Bronchial epithelial cell (primary cell): ENCODE measurements at regions not wholly inside any gene's neighbourhood (a gene's known extent, or its start where the extent isn't known, plus 50 kb on each side); places are given as distances from the start of the nearest gene placed in this dataset.

Source experiments
- DNase-seq: peaks from one replicate; pipeline ENCODE4 v3.0.0-alpha.2; 2010; ENCODE audit warnings: low read depth
- FAIRE-seq: peaks from 2 replicates; lab custom pipeline; 2011; peaks lifted over from hg19 to GRCh38; lab: Jason Lieb, UNC
- H3K27me3 ChIP-seq: 2 replicates; pipeline ENCODE4 v1.5.1; 2011; ENCODE audit warnings: low read length; ENCODE audit not compliant: control insufficient read depth, insufficient read depth
- H3K36me3 ChIP-seq: 2 replicates; pipeline ENCODE4 v1.5.1; 2011; ENCODE audit warnings: low read length; ENCODE audit not compliant: control insufficient read depth, insufficient read depth
- H3K4me3 ChIP-seq: 2 replicates; pipeline ENCODE4 v1.5.1; 2011; ENCODE audit warnings: mild to moderate bottlenecking, low read depth, low read length, control low read depth
- CTCF ChIP-seq: IDR thresholded peaks from 2 replicates; pipeline ENCODE4 v1.5.1; 2011; ENCODE audit warnings: mild to moderate bottlenecking, moderate library complexity, low read length, control low read depth, inconsistent platforms; ENCODE audit not compliant: insufficient read depth, severe bottlenecking

GRCh38 chr18:51660188-51660715 lies 462.8 kb upstream of the MEX3C start:
- TF ChIP-seq CTCF, result no peak
- FAIRE-seq, result no peak
- Histone ChIP-seq H3K27me3 (no peaks in the 10 kb centered on the region), H3K4me3 (no peak overlapping the region), H3K36me3 (no peaks in the 10 kb centered on the region)
- no peak for DNase-seq

- H3K27me3 ChIP-seq, result peaks cover 1% of the 10 kb centered on the region
- H3K36me3 ChIP-seq, result no peaks in the 10 kb centered on the region
- DNase-seq, result no peak
- TF ChIP-seq CTCF, result no peak
- FAIRE-seq, result no peak
- no peak overlapping the region for H3K4me3 ChIP-seq
These were observed 466.8 kb upstream of the MEX3C start for GRCh38 chr18:51664236-51664635.

- no peaks in the 10 kb centered on the region for H3K36me3 ChIP-seq
- no peak overlapping the region for H3K4me3 ChIP-seq
- H3K27me3 ChIP-seq, result peaks cover 1% of the 10 kb centered on the region
- no peak for TF ChIP-seq CTCF
- no peak for FAIRE-seq
- DNase-seq, result peak; percentile 15
These were observed 469.3 kb upstream of the MEX3C start for GRCh38 chr18:51666763-51667191.

- Histone ChIP-seq H3K4me3 (no peak overlapping the region), H3K27me3 (peaks cover 1% of the 10 kb centered on the region), H3K36me3 (no peaks in the 10 kb centered on the region)
- FAIRE-seq (no peak), DNase-seq (peak; percentile 35)
- TF ChIP-seq CTCF, result peak; percentile 78
These were observed 470.6 kb upstream of the MEX3C start for GRCh38 chr18:51668101-51668500.

GRCh38 chr18:51668607-51669006 lies 471.1 kb upstream of the MEX3C start:
- H3K36me3 ChIP-seq, result no peaks in the 10 kb centered on the region
- FAIRE-seq, result no peak
- no peak for TF ChIP-seq CTCF
- peaks cover 1% of the 10 kb centered on the region for H3K27me3 ChIP-seq
- DNase-seq, result no peak
- H3K4me3 ChIP-seq, result no peak overlapping the region

GRCh38 chr18:51686590-51686989 lies 489.1 kb upstream of the MEX3C start:
- Histone ChIP-seq H3K4me3 (no peak overlapping the region), H3K36me3 (no peaks in the 10 kb centered on the region), H3K27me3 (no peaks in the 10 kb centered on the region)
- no peak for DNase-seq
- TF ChIP-seq CTCF, result no peak
- FAIRE-seq, result no peak
